ENCODE measurements at regions not wholly inside any gene's neighbourhood (a gene's known extent, or its start where the extent isn't known, plus 50 kb on each side); places are given as distances from the start of the nearest gene placed in this dataset.

DNA sequence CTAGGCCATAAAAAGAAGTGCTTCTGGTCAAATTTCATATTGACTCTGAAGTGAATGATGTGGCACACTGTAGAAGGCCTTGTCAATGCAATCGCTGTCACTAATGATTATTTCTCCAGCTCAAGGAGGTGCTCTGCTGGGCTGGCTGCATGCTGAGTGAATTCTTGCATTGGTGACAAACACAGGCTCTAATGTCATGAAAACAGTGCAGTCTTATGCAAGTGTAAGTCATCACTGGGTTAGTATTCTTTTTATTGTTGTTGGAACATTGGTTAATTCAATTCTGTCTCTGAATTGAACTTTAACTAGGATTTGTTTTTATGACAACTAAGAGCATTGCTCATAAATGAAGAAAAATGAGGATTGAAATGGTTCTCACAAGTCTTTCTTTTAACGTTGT lies 57.3 kb upstream of the CD180 start:
- no peak overlapping the region for H3K4me3 ChIP-seq (ENCODE audit: low read length in 3 of 3)
- TF ChIP-seq, protein P1, sequence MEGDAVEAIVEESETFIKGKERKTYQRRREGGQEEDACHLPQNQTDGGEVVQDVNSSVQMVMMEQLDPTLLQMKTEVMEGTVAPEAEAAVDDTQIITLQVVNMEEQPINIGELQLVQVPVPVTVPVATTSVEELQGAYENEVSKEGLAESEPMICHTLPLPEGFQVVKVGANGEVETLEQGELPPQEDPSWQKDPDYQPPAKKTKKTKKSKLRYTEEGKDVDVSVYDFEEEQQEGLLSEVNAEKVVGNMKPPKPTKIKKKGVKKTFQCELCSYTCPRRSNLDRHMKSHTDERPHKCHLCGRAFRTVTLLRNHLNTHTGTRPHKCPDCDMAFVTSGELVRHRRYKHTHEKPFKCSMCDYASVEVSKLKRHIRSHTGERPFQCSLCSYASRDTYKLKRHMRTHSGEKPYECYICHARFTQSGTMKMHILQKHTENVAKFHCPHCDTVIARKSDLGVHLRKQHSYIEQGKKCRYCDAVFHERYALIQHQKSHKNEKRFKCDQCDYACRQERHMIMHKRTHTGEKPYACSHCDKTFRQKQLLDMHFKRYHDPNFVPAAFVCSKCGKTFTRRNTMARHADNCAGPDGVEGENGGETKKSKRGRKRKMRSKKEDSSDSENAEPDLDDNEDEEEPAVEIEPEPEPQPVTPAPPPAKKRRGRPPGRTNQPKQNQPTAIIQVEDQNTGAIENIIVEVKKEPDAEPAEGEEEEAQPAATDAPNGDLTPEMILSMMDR (IDR thresholded peaks at IDR 0.05; ENCODE audit: borderline replicate concordance, extremely low read depth, insufficient read depth), result no peak
- H3K4me1 ChIP-seq (ENCODE audit: control insufficient read depth in 2 of 3, insufficient read depth in 2 of 3, low read depth in 1 of 3, low read length in 3 of 3), result peaks cover 0 to 1% (median 0%) of the 10 kb centered on the region in 3 donors
- no peaks in the 10 kb centered on the region for H3K9me3 ChIP-seq (ENCODE audit: control insufficient read depth in 2 of 3, insufficient read depth in 1 of 3, low read length in 3 of 3)
- intact Hi-C loops (cut with DNase I), result no loop called here
- no peaks in the 10 kb centered on the region for H3K36me3 ChIP-seq (ENCODE audit: control insufficient read depth in 2 of 3, insufficient read depth in 3 of 3, low read length in 3 of 3)
- H3K27me3 ChIP-seq (ENCODE audit: control insufficient read depth, insufficient read depth, low read length), result no peaks in the 10 kb centered on the region
- FAIRE-seq, result no peak
- no peak for DNase-seq
- no peak overlapping the region for H3K27ac ChIP-seq (ENCODE audit: low read depth in 2 of 2, low read length in 2 of 2)
- no peak overlapping the region for H3K9ac ChIP-seq (ENCODE audit: low read length in 3 of 3)

DNA sequence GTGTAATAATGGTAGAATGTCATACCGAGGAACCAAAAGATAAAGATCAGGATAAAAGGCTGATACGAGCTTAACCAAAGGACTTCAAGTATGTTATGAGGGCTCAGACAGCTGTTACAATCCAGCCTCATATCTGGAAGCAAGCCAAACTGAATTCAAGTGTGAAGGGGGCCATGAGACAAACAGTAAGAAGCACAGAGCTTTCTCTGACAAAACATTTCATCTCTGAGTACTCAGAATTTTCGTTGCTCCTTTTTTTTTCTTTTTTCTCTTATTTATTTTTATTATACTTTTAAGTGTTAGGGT lies 52.9 kb upstream of the CD180 start:
- Histone ChIP-seq H3K4me1 (ENCODE audit: control insufficient read depth in 2 of 3, insufficient read depth in 2 of 3, low read depth in 1 of 3, low read length in 3 of 3) (peaks cover 0 to 7% (median 4%) of the 10 kb centered on the region in 3 donors), H3K4me3 (ENCODE audit: low read length in 3 of 3) (no peak overlapping the region), H3K36me3 (ENCODE audit: control insufficient read depth in 2 of 3, insufficient read depth in 3 of 3, low read length in 3 of 3) (no peaks in the 10 kb centered on the region), H3K9ac (ENCODE audit: low read length in 3 of 3) (no peak overlapping the region), H3K9me3 (ENCODE audit: control insufficient read depth in 2 of 3, insufficient read depth in 1 of 3, low read length in 3 of 3) (no peaks in the 10 kb centered on the region), H3K27me3 (ENCODE audit: control insufficient read depth, insufficient read depth, low read length) (no peaks in the 10 kb centered on the region), H3K27ac (ENCODE audit: low read depth in 2 of 2, low read length in 2 of 2) (no peak overlapping the region)
- TF ChIP-seq, protein P1 (IDR thresholded peaks at IDR 0.05; ENCODE audit: borderline replicate concordance, extremely low read depth, insufficient read depth), result no peak
- intact Hi-C loops (cut with DNase I), result no loop called here
- DNase-seq, result peak in 2 of 5 donors; percentile 52 to 56
- FAIRE-seq, result no peak

DNA sequence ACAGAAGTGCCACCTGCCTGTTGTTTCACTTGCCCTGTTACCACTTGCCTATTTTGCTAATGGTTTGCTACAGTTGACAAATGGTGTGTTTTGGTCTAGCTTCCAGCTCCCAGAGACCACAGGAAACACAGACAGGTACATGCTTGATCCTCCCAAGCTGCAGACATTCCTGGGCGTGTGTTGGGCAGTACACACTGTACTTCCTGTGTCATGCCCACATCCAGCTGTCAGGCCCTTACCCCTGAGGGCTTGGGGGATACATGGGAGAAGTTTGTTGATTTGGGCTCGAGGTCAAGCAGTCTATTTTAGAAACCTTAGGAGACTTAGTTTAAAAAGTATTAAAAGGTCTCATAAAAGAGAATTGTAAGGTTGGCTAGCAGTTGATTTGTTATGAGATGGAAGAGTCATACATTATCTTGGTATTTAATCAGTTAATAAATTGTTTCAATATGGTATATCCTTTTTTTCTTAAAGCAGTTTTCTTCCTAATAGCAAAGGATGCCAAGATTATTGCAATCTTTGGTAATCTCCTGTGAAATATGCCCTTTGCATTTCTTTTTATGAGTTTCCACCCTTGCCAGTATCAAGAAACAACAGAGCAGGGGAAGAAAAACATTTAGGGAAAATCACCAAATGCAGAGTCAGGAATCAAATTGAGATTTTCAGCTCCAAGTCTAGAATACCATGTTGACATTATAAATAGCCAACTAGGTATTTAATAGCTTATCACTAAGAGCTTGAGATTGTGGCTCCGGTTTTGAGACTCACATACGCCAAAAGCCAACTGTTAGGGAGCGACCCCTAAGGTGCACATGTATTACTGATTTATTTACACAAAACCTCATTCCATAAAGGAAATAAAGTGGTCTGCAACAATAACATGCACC lies 52.3 kb upstream of the CD180 start:
- FAIRE-seq, result no peak
- H3K9ac ChIP-seq (ENCODE audit: low read length in 3 of 3), result no peak overlapping the region
- no peaks in the 10 kb centered on the region for H3K27me3 ChIP-seq (ENCODE audit: control insufficient read depth, insufficient read depth, low read length)
- H3K9me3 ChIP-seq (ENCODE audit: control insufficient read depth in 2 of 3, insufficient read depth in 1 of 3, low read length in 3 of 3), result no peaks in the 10 kb centered on the region
- no peak for DNase-seq
- TF ChIP-seq, protein P1 (IDR thresholded peaks at IDR 0.05; ENCODE audit: borderline replicate concordance, extremely low read depth, insufficient read depth), result no peak
- no peaks in the 10 kb centered on the region for H3K36me3 ChIP-seq (ENCODE audit: control insufficient read depth in 2 of 3, insufficient read depth in 3 of 3, low read length in 3 of 3)
- intact Hi-C loops (cut with DNase I), result no loop called here
- H3K4me1 ChIP-seq (ENCODE audit: control insufficient read depth in 2 of 3, insufficient read depth in 2 of 3, low read depth in 1 of 3, low read length in 3 of 3), result peaks cover 0 to 11% (median 4%) of the 10 kb centered on the region in 3 donors
- H3K4me3 ChIP-seq (ENCODE audit: low read length in 3 of 3), result no peak overlapping the region
- no peak overlapping the region for H3K27ac ChIP-seq (ENCODE audit: low read depth in 2 of 2, low read length in 2 of 2)

Measured in kidney (tissue), 13 donors.